Lower lobe of right lung (tissue), 2 donors: ENCODE measurements at regions not wholly inside any gene's neighbourhood (a gene's known extent, or its start where the extent isn't known, plus 50 kb on each side); places are given as distances from the start of the nearest gene placed in this dataset.

Experiments
- ATAC-seq, 2 donors: fragments of 200-7000 bp; cut with Tn5 transposase; one replicate each; pipeline ENCODE4 v1.9.1; 2020 to 2022; ENCODE audit warnings: mild to moderate bottlenecking in 2 of 2, moderate library complexity in 2 of 2
- DNase-seq: peaks from one replicate; pipeline ENCODE4 v3.0.0-alpha.2; 2020
- H3K27ac ChIP-seq: fragments of 200-600 bp; one replicate; pipeline ENCODE4 v1.8.0; 2022
- H3K27me3 ChIP-seq: fragments of 200-600 bp; one replicate; pipeline ENCODE4 v1.8.0; 2022; ENCODE audit warnings: low read depth
- H3K36me3 ChIP-seq: fragments of 200-600 bp; one replicate; pipeline ENCODE4 v1.8.0; 2022; ENCODE audit warnings: mild to moderate bottlenecking
- H3K4me1 ChIP-seq: fragments of 200-600 bp; one replicate; pipeline ENCODE4 v1.8.0; 2022
- H3K4me3 ChIP-seq: fragments of 200-600 bp; one replicate; pipeline ENCODE4 v1.8.0; 2022; ENCODE audit warnings: mild to moderate bottlenecking
- H3K9me3 ChIP-seq: fragments of 200-600 bp; one replicate; pipeline ENCODE4 v1.8.0; 2022
- CTCF ChIP-seq: fragments of 200-600 bp; IDR thresholded peaks from one replicate; pipeline ENCODE4 v1.8.0; 2022; ENCODE audit warnings: antibody characterized with exemption, mild to moderate bottlenecking
- intact Hi-C: fragments of 100-400 bp; cut with DNase I; formaldehyde crosslinking; loops from one replicate; pipeline ENCODE4 v1.11.0; 2022
- donor health status: DM: no; HTN: yes; CAD: no; lungs with severe emphysema.

- no peak for ATAC-seq
- H3K4me1 ChIP-seq = no peaks in the 10 kb centered on the region
- no peak overlapping the region for H3K4me3 ChIP-seq
- intact Hi-C loops = no loop called here
- H3K36me3 ChIP-seq = no peaks in the 10 kb centered on the region
- no peaks in the 10 kb centered on the region for H3K9me3 ChIP-seq
- H3K27me3 ChIP-seq = no peaks in the 10 kb centered on the region
- no peak for DNase-seq
- no peak overlapping the region for H3K27ac ChIP-seq
- no peak for TF ChIP-seq CTCF
Observed at GRCh38 chr9:21638104-21638503, 156.0 kb upstream of the IFNE start.

GRCh38 chr9:21653091-21653490 lies 149.3 kb upstream of the MTAP start:
- no peaks in the 10 kb centered on the region for H3K27me3 ChIP-seq
- H3K4me1 ChIP-seq = no peaks in the 10 kb centered on the region
- no peaks in the 10 kb centered on the region for H3K36me3 ChIP-seq
- no peak for DNase-seq
- H3K4me3 ChIP-seq = no peak overlapping the region
- H3K9me3 ChIP-seq = no peaks in the 10 kb centered on the region
- no peak for TF ChIP-seq CTCF
- ATAC-seq = no peak
- intact Hi-C loops = no loop called here
- no peak overlapping the region for H3K27ac ChIP-seq

- H3K9me3 ChIP-seq = no peaks in the 10 kb centered on the region
- TF ChIP-seq CTCF = no peak
- no peaks in the 10 kb centered on the region for H3K36me3 ChIP-seq
- H3K4me3 ChIP-seq = no peak overlapping the region
- no peak overlapping the region for H3K27ac ChIP-seq
- intact Hi-C loops = no loop called here
- no peaks in the 10 kb centered on the region for H3K4me1 ChIP-seq
- ATAC-seq (no peak), DNase-seq (no peak)
- H3K27me3 ChIP-seq = no peaks in the 10 kb centered on the region
Observed at GRCh38 chr9:21653589-21653988, 148.8 kb upstream of the MTAP start.

- Histone ChIP-seq H3K9me3 (no peaks in the 10 kb centered on the region), H3K27ac (no peak overlapping the region), H3K27me3 (no peaks in the 10 kb centered on the region), H3K4me3 (no peak overlapping the region), H3K4me1 (no peaks in the 10 kb centered on the region), H3K36me3 (no peaks in the 10 kb centered on the region)
- no peak for TF ChIP-seq CTCF
- intact Hi-C loops = no loop called here
- no peak for DNase-seq
- no peak for ATAC-seq
Observed at GRCh38 chr9:21656776-21657674, 145.4 kb upstream of the MTAP start.

- Histone ChIP-seq H3K27me3 (no peaks in the 10 kb centered on the region), H3K4me3 (no peak overlapping the region), H3K4me1 (no peaks in the 10 kb centered on the region), H3K36me3 (no peaks in the 10 kb centered on the region), H3K27ac (no peak overlapping the region), H3K9me3 (no peaks in the 10 kb centered on the region)
- intact Hi-C loops = no loop called here
- DNase-seq (no peak), ATAC-seq (no peak)
- TF ChIP-seq CTCF = no peak
Observed at GRCh38 chr9:21657966-21658667, 144.3 kb upstream of the MTAP start.
